Limb (tissue), 2 donors: ENCODE measurements at regions not wholly inside any gene's neighbourhood (a gene's known extent, or its start where the extent isn't known, plus 50 kb on each side); places are given as distances from the start of the nearest gene placed in this dataset.

ENCODE experiments used
- DNase-seq, 2 donors: peaks; one replicate each; pipeline ENCODE4 v3.0.0-alpha.2; 2016; ENCODE audit errors: extremely low spot score in 2 of 2

GRCh38 chr7:42858570-42858969 is 53.3 kb downstream of the C7orf25 start:
- no peak for DNase-seq

- DNase-seq: peak in 1 of 2 donors; percentile 57
Measured at GRCh38 chr7:42856605-42856987, 55.3 kb downstream of the C7orf25 start.

GRCh38 chr7:42854571-42855118 is 57.2 kb downstream of the C7orf25 start:
- DNase-seq: no peak

GRCh38 chr7:42852531-42852930 is 59.3 kb downstream of the C7orf25 start:
- DNase-seq: no peak

- peak; percentile 69 to 83 for DNase-seq
Measured at GRCh38 chr7:42843205-42843800, 68.6 kb downstream of the C7orf25 start.

- no peak for DNase-seq
Measured at GRCh38 chr7:42834676-42835075, 77.2 kb downstream of the C7orf25 start.

GRCh38 chr7:42833411-42833810 is 78.5 kb downstream of the C7orf25 start:
- DNase-seq: no peak

- DNase-seq: no peak
Measured at GRCh38 chr7:42832667-42833066, 79.2 kb downstream of the C7orf25 start.

- DNase-seq: peak; percentile 75 to 88
Measured at GRCh38 chr7:42831718-42832522, 80.0 kb downstream of the C7orf25 start.

- peak; percentile 41 to 50 for DNase-seq
Measured at GRCh38 chr7:42831006-42831717, 80.7 kb downstream of the C7orf25 start.

- DNase-seq: no peak
Measured at GRCh38 chr7:42812779-42813178, 99.1 kb downstream of the C7orf25 start.

- DNase-seq: no peak
Measured at GRCh38 chr7:42805601-42806000, 106.3 kb downstream of the C7orf25 start.

GRCh38 chr7:42794673-42795072 is 117.2 kb downstream of the C7orf25 start:
- DNase-seq: no peak

- DNase-seq: no peak
Measured at GRCh38 chr7:42792841-42793240, 119.0 kb downstream of the C7orf25 start.

- DNase-seq: no peak
Measured at GRCh38 chr7:42790196-42790595, 121.7 kb downstream of the C7orf25 start.

GRCh38 chr7:42774436-42774835 is 137.4 kb downstream of the C7orf25 start:
- DNase-seq: no peak

GRCh38 chr7:42770114-42770513 is 141.8 kb downstream of the C7orf25 start:
- DNase-seq: no peak

- no peak for DNase-seq
Measured at GRCh38 chr7:42768045-42768444, 143.8 kb downstream of the C7orf25 start.

GRCh38 chr7:42766782-42767423 is 145.0 kb downstream of the C7orf25 start:
- DNase-seq: no peak

- DNase-seq: no peak
Measured at GRCh38 chr7:42765931-42766330, 145.9 kb downstream of the C7orf25 start.

- no peak for DNase-seq
Measured at GRCh38 chr7:42763137-42763551, 148.7 kb downstream of the C7orf25 start.

- DNase-seq: no peak
Measured at GRCh38 chr7:42761486-42761885, 150.4 kb downstream of the C7orf25 start.
